Panc1 (cell line): ENCODE measurements at regions not wholly inside any gene's neighbourhood (a gene's known extent, or its start where the extent isn't known, plus 50 kb on each side); places are given as distances from the start of the nearest gene placed in this dataset.

Experiments
- ATAC-seq: fragments of 200-7000 bp; cut with Tn5 transposase; 2 replicates; pipeline ENCODE4 v1.9.1; 2020; ENCODE audit warnings: mild to moderate bottlenecking, moderate library complexity
- BruUV-seq: library from RNA; stranded (reverse); fragments of 400-500 nt; replicated peaks from 2 replicates; lab custom pipeline; 2021; lab: Mats Ljungman, UMichigan
- CTCF ChIA-PET: fragments of 300-600 bp; sonication (Branson Sonifier 250); formaldehyde crosslinking; loops from one replicate; lab custom pipeline; 2022; ENCODE audit warnings: antibody characterized with exemption; lab: Charles Lee
- POLR2A ChIA-PET: fragments of 300-600 bp; sonication (Branson Sonifier 250); formaldehyde crosslinking; loops from one replicate; lab custom pipeline; 2022; ENCODE audit warnings: antibody characterized with exemption; lab: Charles Lee
- DNase-seq: peaks from one replicate; pipeline ENCODE4 v3.0.0-alpha.2; 2010; ENCODE audit warnings: low read depth, low spot score
- H3K27ac ChIP-seq: 2 replicates; pipeline ENCODE4 v1.5.1; 2011; ENCODE audit warnings: mild to moderate bottlenecking, low read length, inconsistent platforms
- H3K27me3 ChIP-seq: fragments of 200-500 bp; sonication (Bioruptor generic); 2 replicates; pipeline ENCODE4 v1.6.0; 2014; ENCODE audit warnings: low read length, inconsistent platforms; ENCODE audit not compliant: control insufficient read depth, insufficient read depth
- H3K36me3 ChIP-seq: fragments of 200-500 bp; sonication (Bioruptor generic); 2 replicates; pipeline ENCODE4 v1.5.1; 2014; ENCODE audit warnings: inconsistent platforms, mild to moderate bottlenecking, low read length, moderate library complexity; ENCODE audit not compliant: control insufficient read depth, insufficient read depth
- H3K4me1 ChIP-seq: 2 replicates; pipeline ENCODE4 v1.5.1; 2011; ENCODE audit warnings: inconsistent platforms, mild to moderate bottlenecking, low read length, moderate library complexity; ENCODE audit not compliant: control insufficient read depth, insufficient read depth
- H3K4me3 ChIP-seq, 2 experiments: 2 replicates each; pipeline ENCODE4 v1.5.1; 2011 to 2012; ENCODE audit warnings: low read depth in 2 of 2, low read length in 2 of 2, mild to moderate bottlenecking in 2 of 2, inconsistent platforms in 1 of 2, moderate library complexity in 1 of 2
- H3K9me3 ChIP-seq: fragments of 200-500 bp; sonication (Bioruptor generic); 2 replicates; pipeline ENCODE4 v1.5.1; 2014; ENCODE audit warnings: low read depth, mild to moderate bottlenecking, inconsistent platforms, low read length, moderate library complexity; ENCODE audit not compliant: control insufficient read depth, insufficient read depth
- CTCF ChIP-seq: fragments of 450-650 bp; IDR thresholded peaks from 2 replicates; pipeline ENCODE4 v1.5.1; 2017; ENCODE audit warnings: mild to moderate bottlenecking
- POLR2AphosphoS5 ChIP-seq: IDR thresholded peaks from 2 replicates; pipeline ENCODE4 v1.6.1; 2012; ENCODE audit warnings: mild to moderate bottlenecking, low read depth, low read length, moderate library complexity
- REST ChIP-seq, 2 experiments: IDR thresholded peaks; 2 replicates each; pipeline ENCODE4 v1.6.1; 2011 to 2012; ENCODE audit warnings: low read depth in 2 of 2, control low read depth in 1 of 2, low read length in 1 of 2, mild to moderate bottlenecking in 1 of 2, moderate library complexity in 1 of 2; ENCODE audit not compliant: insufficient read depth in 1 of 2
- SIN3A ChIP-seq: IDR thresholded peaks from 2 replicates; pipeline ENCODE4 v1.6.1; 2012; ENCODE audit warnings: low read depth, mild to moderate bottlenecking, low read length, moderate library complexity, borderline replicate concordance; ENCODE audit not compliant: insufficient read depth
- TCF7L2 ChIP-seq: IDR thresholded peaks from 2 replicates; pipeline ENCODE4 v1.6.1; 2011; ENCODE audit warnings: mild to moderate bottlenecking, low read depth, low read length, inconsistent platforms
- in situ Hi-C: cut with HindIII; loops from 2 replicates; pipeline ENCODE4 v1.10.0; 2016; ENCODE audit warnings: low sequenced_read_pairs, low pct_unique_long_range_greater_than_20kb
- intact Hi-C: fragments of 100-400 bp; cut with micrococcal nuclease; formaldehyde crosslinking; loops from one replicate; pipeline ENCODE4 v1.10.0; 2022; ENCODE audit not compliant: unreplicated experiment

- POLR2A ChIA-PET: no interaction called here
- in situ Hi-C loops: no loop called here
- no peak overlapping the region for H3K27ac ChIP-seq
These were observed 95.6 kb upstream of the KCTD3 start for GRCh38 chr1:215471463-215471862.

GRCh38 chr1:215472723-215473122, 94.4 kb upstream of the KCTD3 start:
- no peaks in the 10 kb centered on the region for H3K36me3 ChIP-seq
- intact Hi-C loops: no loop called here
- CTCF ChIA-PET: no interaction called here
- H3K27ac ChIP-seq: no peak overlapping the region
- TF ChIP-seq REST (IDR thresholded peaks at IDR 0.05; ENCODE audit: insufficient read depth in 1 of 2, low read depth in 2 of 2, low read length in 1 of 2): no peak
- TF ChIP-seq TCF7L2: no peak
- no peak for TF ChIP-seq CTCF
- TF ChIP-seq POLR2AphosphoS5: no peak
- H3K4me3 ChIP-seq: no peak overlapping the region
- no TSS peak for BruUV-seq
- POLR2A ChIA-PET: no interaction called here
- H3K4me1 ChIP-seq: no peaks in the 10 kb centered on the region
- ATAC-seq: no peak
- no peak for DNase-seq
- H3K27me3 ChIP-seq: no peaks in the 10 kb centered on the region
- H3K9me3 ChIP-seq: no peaks in the 10 kb centered on the region
- in situ Hi-C loops: no loop called here

More at GRCh38 chr1:215471463-215471862, 95.6 kb upstream of the KCTD3 start:
- H3K36me3 ChIP-seq: no peaks in the 10 kb centered on the region
- H3K27me3 ChIP-seq: no peaks in the 10 kb centered on the region
- no peak for TF ChIP-seq POLR2AphosphoS5
- no peak for TF ChIP-seq REST (IDR thresholded peaks at IDR 0.05; ENCODE audit: insufficient read depth in 1 of 2, low read depth in 2 of 2, low read length in 1 of 2)
- no peak for TF ChIP-seq CTCF
- no peak for TF ChIP-seq SIN3A
- TF ChIP-seq TCF7L2: no peak
- no TSS peak for BruUV-seq
- intact Hi-C loops: no loop called here
- no peaks in the 10 kb centered on the region for H3K9me3 ChIP-seq
- DNase-seq (no peak), ATAC-seq (no peak)
- CTCF ChIA-PET: no interaction called here
- no peak overlapping the region for H3K4me3 ChIP-seq
- no peaks in the 10 kb centered on the region for H3K4me1 ChIP-seq
